ENCODE measurements at regions not wholly inside any gene's neighbourhood (a gene's known extent, or its start where the extent isn't known, plus 50 kb on each side); places are given as distances from the start of the nearest gene placed in this dataset.

- TF ChIP-seq CTCF (IDR thresholded peaks at IDR 0.05) (no peak), POLR2AphosphoS5 (IDR thresholded peaks at IDR 0.05) (peak in 1 of 4 donors; percentile 26)
Observed at GRCh38 chr2:64212801-64213321, 68.6 kb upstream of the PELI1 start.
